Mesendoderm (in vitro differentiated cells): ENCODE measurements at regions not wholly inside any gene's neighbourhood (a gene's known extent, or its start where the extent isn't known, plus 50 kb on each side); places are given as distances from the start of the nearest gene placed in this dataset.

ENCODE experiments used
- DNase-seq: peaks from one replicate; pipeline ENCODE4 v3.0.0; 2013
- H2AK5ac ChIP-seq: 2 replicates; pipeline ENCODE4 v1.6.1; 2013; ENCODE audit warnings: low read length, inconsistent platforms
- H2BK120ac ChIP-seq: 2 replicates; pipeline ENCODE4 v1.6.1; 2013; ENCODE audit warnings: low read depth, mild to moderate bottlenecking, low read length, moderate library complexity, mixed read lengths
- H2BK15ac ChIP-seq: replicated peaks from 2 replicates; pipeline ENCODE4 v1.6.1; 2013; ENCODE audit warnings: low read depth, mild to moderate bottlenecking, moderate library complexity
- H2BK5ac ChIP-seq: 2 replicates; pipeline ENCODE4 v1.6.1; 2013; ENCODE audit warnings: low read length, inconsistent platforms
- H3K18ac ChIP-seq: 2 replicates; pipeline ENCODE4 v1.6.1; 2013; ENCODE audit warnings: mild to moderate bottlenecking, low read length, mixed read lengths
- H3K23ac ChIP-seq: one replicate; pipeline ENCODE4 v1.6.1; 2013; ENCODE audit warnings: low read length
- H3K27ac ChIP-seq: 2 replicates; pipeline ENCODE4 v1.5.1; 2013; ENCODE audit warnings: low read depth, mild to moderate bottlenecking, inconsistent platforms, low read length, moderate library complexity
- H3K27me3 ChIP-seq: 2 replicates; pipeline ENCODE4 v1.6.1; 2013; ENCODE audit warnings: low read length, control low read depth, mild to moderate bottlenecking, inconsistent platforms; ENCODE audit not compliant: insufficient read depth, poor library complexity
- H3K36me3 ChIP-seq: 2 replicates; pipeline ENCODE4 v1.6.1; 2013; ENCODE audit warnings: low read length, inconsistent platforms; ENCODE audit not compliant: control insufficient read depth, insufficient read depth
- H3K4ac ChIP-seq: one replicate; pipeline ENCODE4 v1.6.1; 2013; ENCODE audit warnings: low read depth, mild to moderate bottlenecking, low read length, moderate library complexity
- H3K4me1 ChIP-seq: 2 replicates; pipeline ENCODE4 v1.6.1; 2013; ENCODE audit warnings: low read depth, low read length, inconsistent platforms; ENCODE audit not compliant: control insufficient read depth
- H3K4me2 ChIP-seq: 2 replicates; pipeline ENCODE4 v1.6.1; 2013; ENCODE audit warnings: low read length
- H3K4me3 ChIP-seq: 2 replicates; pipeline ENCODE4 v1.5.1; 2013; ENCODE audit warnings: mild to moderate bottlenecking, low read length
- H3K56ac ChIP-seq: one replicate; pipeline ENCODE4 v1.6.1; 2013; ENCODE audit warnings: low read length
- H3K79me1 ChIP-seq: 2 replicates; pipeline ENCODE4 v1.6.1; 2013; ENCODE audit warnings: low read length, inconsistent platforms
- H3K79me2 ChIP-seq: 2 replicates; pipeline ENCODE4 v1.6.1; 2013; ENCODE audit warnings: mild to moderate bottlenecking, low read length; ENCODE audit not compliant: control insufficient read depth, insufficient read depth
- H3K9ac ChIP-seq: 2 replicates; pipeline ENCODE4 v1.6.1; 2013; ENCODE audit warnings: low read length, inconsistent platforms
- H4K5ac ChIP-seq: one replicate; pipeline ENCODE4 v1.6.1; 2013; ENCODE audit warnings: low read length
- H4K8ac ChIP-seq: one replicate; pipeline ENCODE4 v1.6.1; 2013; ENCODE audit warnings: low read depth, mild to moderate bottlenecking, control low read depth, low read length, moderate library complexity
- WGBS: extraction: QIAGEN DNeasy Blood & Tissue Kit; methylation state at CpG from one replicate; pipeline ENCODE4 v1.1.7; 2013; ENCODE audit warnings: low lambda C conversion rate, missing lambda C conversion rate; ENCODE audit not compliant: insufficient coverage; ENCODE audit errors: extremely low coverage; 5-methylcytosine and 5-hydroxymethylcytosine counted together

GRCh38 chr18:38329145-38329544 lies 763.5 kb upstream of the CELF4 start:
- Histone ChIP-seq H3K23ac (no peak overlapping the region), H4K5ac (no peak overlapping the region), H3K4me2 (no peak overlapping the region), H2AK5ac (no peak overlapping the region), H3K4ac (no peak overlapping the region), H3K79me2 (no peaks in the 10 kb centered on the region), H3K9ac (no peak overlapping the region), H3K4me1 (no peaks in the 10 kb centered on the region), H2BK120ac (no peak overlapping the region), H3K36me3 (no peaks in the 10 kb centered on the region), H2BK15ac (no peak overlapping the region), H2BK5ac (no peak overlapping the region), H3K27ac (no peak overlapping the region), H3K18ac (no peak overlapping the region), H3K27me3 (no peaks in the 10 kb centered on the region), H3K4me3 (no peak overlapping the region), H3K79me1 (no peaks in the 10 kb centered on the region), H3K56ac (no peak overlapping the region), H4K8ac (no peak overlapping the region)
- no peak for DNase-seq

DNA sequence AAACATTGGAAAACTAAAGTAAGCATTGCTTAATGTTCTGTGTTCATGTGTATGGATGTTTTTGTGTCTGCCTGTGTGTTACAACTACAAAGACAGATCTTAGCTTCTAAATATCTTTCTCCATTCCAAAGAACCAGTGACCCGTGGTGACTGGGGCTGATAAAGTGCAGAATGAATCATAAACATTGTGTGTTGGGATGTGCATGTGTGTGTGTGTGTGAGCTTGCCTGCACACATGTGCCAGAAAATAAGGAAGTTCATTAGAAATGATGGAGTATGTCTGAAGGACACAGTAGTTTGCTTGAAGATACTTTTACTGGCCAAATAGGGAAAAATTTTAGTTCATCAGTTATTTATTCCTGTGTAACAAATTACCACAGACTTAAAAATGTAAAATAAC lies 756.6 kb upstream of the CELF4 start:
- no peak overlapping the region for H2BK5ac ChIP-seq
- H3K9ac ChIP-seq = no peak overlapping the region
- no peak for DNase-seq
- H3K36me3 ChIP-seq = no peaks in the 10 kb centered on the region
- no peak overlapping the region for H2BK120ac ChIP-seq
- no peaks in the 10 kb centered on the region for H3K27me3 ChIP-seq
- no CpG with 5 or more reads among the region's 1 CpG for WGBS
- no peak overlapping the region for H3K18ac ChIP-seq
- H3K79me2 ChIP-seq = no peaks in the 10 kb centered on the region
- no peak overlapping the region for H2AK5ac ChIP-seq
- H3K27ac ChIP-seq = no peak overlapping the region
- no peak overlapping the region for H3K23ac ChIP-seq
- H3K79me1 ChIP-seq = no peaks in the 10 kb centered on the region
- no peak overlapping the region for H4K8ac ChIP-seq
- no peak overlapping the region for H3K56ac ChIP-seq
- no peaks in the 10 kb centered on the region for H3K4me1 ChIP-seq
- no peak overlapping the region for H3K4me2 ChIP-seq
- H3K4ac ChIP-seq = no peak overlapping the region
- H4K5ac ChIP-seq = no peak overlapping the region
- no peak overlapping the region for H3K4me3 ChIP-seq
- no peak overlapping the region for H2BK15ac ChIP-seq

- WGBS = no CpG with 5 or more reads among the region's 3 CpGs
- Histone ChIP-seq H3K79me1 (no peaks in the 10 kb centered on the region), H2AK5ac (no peak overlapping the region), H3K18ac (no peak overlapping the region), H3K4me3 (no peak overlapping the region), H2BK15ac (no peak overlapping the region), H3K4me1 (no peaks in the 10 kb centered on the region), H3K56ac (no peak overlapping the region), H3K79me2 (no peaks in the 10 kb centered on the region), H3K23ac (no peak overlapping the region), H2BK120ac (no peak overlapping the region), H4K8ac (no peak overlapping the region), H2BK5ac (no peak overlapping the region), H3K27ac (no peak overlapping the region), H3K27me3 (no peaks in the 10 kb centered on the region), H3K36me3 (no peaks in the 10 kb centered on the region), H3K4ac (no peak overlapping the region), H3K4me2 (no peak overlapping the region), H3K9ac (no peak overlapping the region), H4K5ac (no peak overlapping the region)
- DNase-seq = no peak
Observed at GRCh38 chr18:38321262-38321661, 755.7 kb upstream of the CELF4 start.

DNA sequence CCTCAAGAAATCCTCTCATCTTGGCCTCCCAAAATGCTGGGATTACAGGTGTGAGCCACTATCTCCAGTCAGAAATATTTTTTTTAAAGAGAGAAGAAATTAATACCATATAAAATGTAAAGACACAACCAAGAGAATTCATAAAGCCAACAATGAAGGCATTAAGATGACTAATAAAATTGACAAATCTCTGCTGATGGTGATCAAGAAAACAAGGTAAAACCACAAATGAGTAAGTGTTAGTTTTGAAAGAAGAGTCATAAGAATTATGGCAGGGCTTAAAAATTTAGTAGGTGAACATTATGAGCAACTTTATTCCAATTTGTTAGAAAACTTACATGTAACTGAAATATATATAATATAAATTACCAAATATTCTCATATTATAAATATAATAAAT lies 752.8 kb upstream of the CELF4 start:
- Histone ChIP-seq H3K18ac (no peak overlapping the region), H3K4ac (no peak overlapping the region), H4K8ac (no peak overlapping the region), H3K79me2 (no peaks in the 10 kb centered on the region), H2BK5ac (no peak overlapping the region), H3K36me3 (no peaks in the 10 kb centered on the region), H3K9ac (no peak overlapping the region), H2BK15ac (no peak overlapping the region), H3K79me1 (no peaks in the 10 kb centered on the region), H2AK5ac (no peak overlapping the region), H3K56ac (no peak overlapping the region), H3K4me3 (no peak overlapping the region), H2BK120ac (no peak overlapping the region), H3K23ac (no peak overlapping the region), H3K4me1 (no peaks in the 10 kb centered on the region), H3K4me2 (no peak overlapping the region), H3K27me3 (no peaks in the 10 kb centered on the region), H4K5ac (no peak overlapping the region), H3K27ac (no peak overlapping the region)
- DNase-seq = no peak

DNA sequence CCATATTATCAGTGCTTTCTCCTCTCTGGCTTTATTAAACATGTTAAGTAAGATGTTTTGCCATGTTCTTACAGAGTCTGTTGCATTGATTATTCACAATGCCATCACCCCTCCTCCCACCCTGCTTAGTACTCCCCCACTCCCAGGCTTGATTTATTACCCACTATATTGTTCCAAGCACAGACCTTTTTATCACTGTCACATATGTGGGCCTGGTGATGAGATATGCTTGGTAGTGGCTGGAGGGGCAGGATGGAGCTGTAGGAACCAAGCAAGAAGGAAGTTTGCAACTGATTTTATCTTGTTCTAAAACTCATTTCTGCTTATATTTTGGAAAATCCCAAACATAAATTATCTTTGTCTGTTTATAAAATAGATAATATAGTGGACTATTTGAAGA lies 748.2 kb upstream of the CELF4 start:
- Histone ChIP-seq H2BK120ac (no peak overlapping the region), H3K56ac (no peak overlapping the region), H3K27ac (no peak overlapping the region), H3K4ac (no peak overlapping the region), H3K4me3 (no peak overlapping the region), H3K4me1 (no peaks in the 10 kb centered on the region), H2AK5ac (no peak overlapping the region), H3K9ac (no peak overlapping the region), H4K8ac (no peak overlapping the region), H3K79me1 (no peaks in the 10 kb centered on the region), H3K23ac (no peak overlapping the region), H3K36me3 (no peaks in the 10 kb centered on the region), H2BK15ac (no peak overlapping the region), H3K27me3 (no peaks in the 10 kb centered on the region), H3K79me2 (no peaks in the 10 kb centered on the region), H3K18ac (no peak overlapping the region), H3K4me2 (no peak overlapping the region), H4K5ac (no peak overlapping the region), H2BK5ac (no peak overlapping the region)
- DNase-seq = no peak

DNA sequence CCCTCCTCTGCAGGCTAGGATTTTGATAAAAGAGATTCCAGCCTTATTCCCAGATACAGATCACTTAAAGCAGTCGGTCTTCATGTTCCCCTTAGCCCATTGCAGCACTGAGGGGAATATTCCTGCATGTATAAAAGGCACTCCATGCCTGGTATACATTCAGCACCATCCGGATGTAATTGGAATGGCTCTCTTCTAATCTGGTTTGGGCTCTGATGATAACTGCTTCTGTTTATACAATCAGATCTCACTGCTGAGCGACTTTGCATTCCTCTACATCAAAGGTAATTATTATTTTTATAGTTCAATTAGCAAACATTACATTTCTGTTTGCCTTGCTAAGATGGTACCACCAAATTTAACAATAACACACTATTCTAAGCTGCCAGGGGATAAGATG lies 746.9 kb upstream of the CELF4 start:
- Histone ChIP-seq H2AK5ac (no peak overlapping the region), H3K4me1 (no peaks in the 10 kb centered on the region), H3K56ac (no peak overlapping the region), H3K9ac (no peak overlapping the region), H3K4ac (no peak overlapping the region), H2BK5ac (no peak overlapping the region), H4K8ac (no peak overlapping the region), H3K23ac (no peak overlapping the region), H3K27me3 (no peaks in the 10 kb centered on the region), H3K18ac (no peak overlapping the region), H3K79me1 (no peaks in the 10 kb centered on the region), H3K36me3 (no peaks in the 10 kb centered on the region), H2BK120ac (no peak overlapping the region), H3K4me2 (no peak overlapping the region), H3K27ac (no peak overlapping the region), H3K4me3 (no peak overlapping the region), H3K79me2 (no peaks in the 10 kb centered on the region), H4K5ac (no peak overlapping the region), H2BK15ac (no peak overlapping the region)
- no peak for DNase-seq
- WGBS = no CpG with 5 or more reads among the region's 3 CpGs
